ENCODE measurements at regions not wholly inside any gene's neighbourhood (a gene's known extent, or its start where the extent isn't known, plus 50 kb on each side); places are given as distances from the start of the nearest gene placed in this dataset.
A peak's percentile ranks its signal among the peaks of the same experiment; 100 is the strongest.

DNA sequence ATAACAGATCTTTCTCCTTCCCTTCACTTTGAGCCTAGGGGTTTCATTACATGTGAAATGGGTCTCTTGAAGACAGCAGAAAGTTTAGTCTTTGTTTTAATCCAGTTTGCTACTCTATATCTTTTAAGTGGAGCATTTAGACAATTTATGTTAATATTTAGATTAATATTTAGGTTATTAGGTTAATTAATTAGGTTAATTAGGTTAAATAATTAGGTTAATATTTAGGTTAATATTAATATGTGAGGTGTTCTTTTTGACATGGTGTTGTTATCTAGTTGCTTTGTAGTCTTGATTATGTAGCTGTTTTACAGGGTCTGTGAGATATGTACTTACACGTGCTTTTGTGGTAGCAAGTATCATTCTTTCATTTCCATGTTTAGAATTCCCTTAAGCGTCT is 312.9 kb downstream of the NEK10 start:
- POLR2A ChIA-PET: no interaction called here
- H3K9me3 ChIP-seq (ENCODE audit: low read length): no peaks in the 10 kb centered on the region
- no peak overlapping the region for H3K9ac ChIP-seq (ENCODE audit: insufficient read depth, low read depth, low read length)
- DNase-seq (ENCODE audit: low spot score) (no peak), ATAC-seq (no peak), FAIRE-seq (no peak)
- no peaks in the 10 kb centered on the region; a peak in 2 of 5 replicates for H3K27me3 ChIP-seq (ENCODE audit: control insufficient read depth in 1 of 2, insufficient read depth in 2 of 2, low read length in 2 of 2)
- CTCF ChIA-PET (ENCODE audit: low intra/inter-chr PET ratio, low total read pairs): no interaction called here
- H3K4me3 ChIP-seq (replicated peaks in 1 of 3; ENCODE audit: insufficient read depth in 1 of 3, low read depth in 2 of 3, low read length in 3 of 3): no peak overlapping the region
- no TSS peak for BruUV-seq (replicated peaks)
- 3% methylated on average over 2 of the region's 2 CpGs for WGBS (ENCODE audit: low lambda C conversion rate)
- TF ChIP-seq MTF1 (CRISPR knock-in tag; IDR thresholded peaks at IDR 0.05): no peak
- no peak for TF ChIP-seq ZKSCAN1 (IDR thresholded peaks at IDR 0.05; ENCODE audit: low read length)
- TF ChIP-seq SMARCC2 (IDR thresholded peaks at IDR 0.05): no peak
- TF ChIP-seq, protein P1, sequence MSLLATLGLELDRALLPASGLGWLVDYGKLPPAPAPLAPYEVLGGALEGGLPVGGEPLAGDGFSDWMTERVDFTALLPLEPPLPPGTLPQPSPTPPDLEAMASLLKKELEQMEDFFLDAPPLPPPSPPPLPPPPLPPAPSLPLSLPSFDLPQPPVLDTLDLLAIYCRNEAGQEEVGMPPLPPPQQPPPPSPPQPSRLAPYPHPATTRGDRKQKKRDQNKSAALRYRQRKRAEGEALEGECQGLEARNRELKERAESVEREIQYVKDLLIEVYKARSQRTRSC (CRISPR knock-in tag; IDR thresholded peaks at IDR 0.05; ENCODE audit: low read depth): no peak
- no peak for TF ChIP-seq HNRNPH1 (optimal IDR thresholded peaks at IDR 0.05; ENCODE audit: low read depth, low read length)
- TF ChIP-seq MIXL1 (CRISPR knock-in tag; IDR thresholded peaks at IDR 0.05): no peak
- in situ Hi-C loops (cut with HindIII; ENCODE audit: extremely low pct_ligation_motif_present, low pct_unique_long_range_greater_than_20kb): no loop called here
- no peaks in the 10 kb centered on the region for H4K20me1 ChIP-seq (ENCODE audit: insufficient read depth, low read length)
- H3K79me2 ChIP-seq (ENCODE audit: insufficient read depth, low read length): no peaks in the 10 kb centered on the region
- no peak overlapping the region for H3K27ac ChIP-seq (ENCODE audit: extremely low read length, insufficient read depth, low read length)
- H2AFZ ChIP-seq (ENCODE audit: low read length): no peak overlapping the region
- no peaks in the 10 kb centered on the region for H3K4me1 ChIP-seq (ENCODE audit: insufficient read depth, low read length)
- H3K36me3 ChIP-seq (replicated peaks in 1 of 2; ENCODE audit: control insufficient read depth in 1 of 2, insufficient read depth in 2 of 2, low read length in 2 of 2): no peaks in the 10 kb centered on the region
- intact Hi-C loops (cut with micrococcal nuclease; ENCODE audit: unreplicated experiment): no loop called here
- no peak overlapping the region for H3K4me2 ChIP-seq (ENCODE audit: low read depth, low read length)

DNA sequence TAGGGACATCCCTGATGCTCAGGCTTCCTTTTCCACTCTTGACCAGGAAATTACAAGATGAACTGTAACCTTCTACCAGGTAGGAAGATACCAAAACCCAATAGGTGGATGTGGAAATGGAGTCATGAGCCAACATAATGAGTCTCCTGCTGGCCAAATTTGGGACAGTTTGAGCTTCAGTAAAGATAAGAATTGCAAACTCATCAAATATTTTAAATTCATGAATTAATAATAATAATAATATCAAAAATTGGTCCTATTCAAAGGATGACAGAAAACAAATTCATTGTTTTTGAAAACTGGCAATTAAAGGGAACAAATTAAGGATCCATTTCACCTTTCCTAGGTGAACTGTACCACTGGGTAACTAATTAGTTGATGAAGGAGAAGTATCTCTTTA is 309.7 kb downstream of the NEK10 start:
- BruUV-seq (replicated peaks): no TSS peak
- no peaks in the 10 kb centered on the region for H3K79me2 ChIP-seq (ENCODE audit: insufficient read depth, low read length)
- no peaks in the 10 kb centered on the region for H3K36me3 ChIP-seq (replicated peaks in 1 of 2; ENCODE audit: control insufficient read depth in 1 of 2, insufficient read depth in 2 of 2, low read length in 2 of 2)
- no peak for FAIRE-seq
- intact Hi-C loops (cut with micrococcal nuclease; ENCODE audit: unreplicated experiment) (no loop called here), in situ Hi-C loops (cut with HindIII; ENCODE audit: extremely low pct_ligation_motif_present, low pct_unique_long_range_greater_than_20kb) (no loop called here)
- H3K9me3 ChIP-seq (ENCODE audit: low read length): no peaks in the 10 kb centered on the region
- H3K9ac ChIP-seq (ENCODE audit: insufficient read depth, low read depth, low read length): no peak overlapping the region
- POLR2A ChIA-PET: no interaction called here
- no peaks in the 10 kb centered on the region for H4K20me1 ChIP-seq (ENCODE audit: insufficient read depth, low read length)
- no peaks in the 10 kb centered on the region for H3K27me3 ChIP-seq (ENCODE audit: control insufficient read depth in 1 of 2, insufficient read depth in 2 of 2, low read length in 2 of 2)
- H3K4me1 ChIP-seq (ENCODE audit: insufficient read depth, low read length): no peaks in the 10 kb centered on the region
- H3K27ac ChIP-seq (ENCODE audit: extremely low read length, insufficient read depth, low read length): no peak overlapping the region
- no peak overlapping the region for H3K4me2 ChIP-seq (ENCODE audit: low read depth, low read length)
- CTCF ChIA-PET (ENCODE audit: low intra/inter-chr PET ratio, low total read pairs): no interaction called here
- no peak overlapping the region for H3K4me3 ChIP-seq (replicated peaks in 1 of 3; ENCODE audit: insufficient read depth in 1 of 3, low read depth in 2 of 3, low read length in 3 of 3)
- no peak for DNase-seq (ENCODE audit: low spot score)
- no peak overlapping the region for H2AFZ ChIP-seq (ENCODE audit: low read length)
- ATAC-seq: no peak
- TF ChIP-seq FOXJ3 (CRISPR knock-in tag; IDR thresholded peaks at IDR 0.05; ENCODE audit: borderline replicate concordance) (no peak), ZNF570 (CRISPR knock-in tag; IDR thresholded peaks at IDR 0.05; ENCODE audit: borderline replicate concordance) (no peak), RXRB (CRISPR knock-in tag; IDR thresholded peaks at IDR 0.05; ENCODE audit: borderline replicate concordance) (no peak), GLI4 (CRISPR knock-in tag; IDR thresholded peaks at IDR 0.05; ENCODE audit: borderline replicate concordance) (no peak), GABPA (IDR thresholded peaks at IDR 0.05; ENCODE audit: low read depth, low read length) (no peak), GABPA (CRISPR knock-in tag; IDR thresholded peaks at IDR 0.05; ENCODE audit: low read depth) (no peak), THYN1 (CRISPR knock-in tag; IDR thresholded peaks at IDR 0.05; ENCODE audit: borderline replicate concordance, low read depth) (no peak), MAFK (conservative IDR thresholded peaks at IDR 0.05 in 1 of 2, IDR thresholded peaks at IDR 0.05 in 1 of 2; ENCODE audit: low read length in 2 of 2) (peak; percentile 72 to 88; a peak in 3 of 4 replicates), ELF3 (CRISPR knock-in tag; IDR thresholded peaks at IDR 0.05) (no peak), SIN3B (IDR thresholded peaks at IDR 0.05; ENCODE audit: low read length) (no peak), ZFYVE20 (CRISPR knock-in tag; IDR thresholded peaks at IDR 0.05; ENCODE audit: borderline replicate concordance, low read depth) (no peak), CEBPG (CRISPR knock-in tag; IDR thresholded peaks at IDR 0.05) (no peak)
- TF ChIP-seq, protein P2, sequence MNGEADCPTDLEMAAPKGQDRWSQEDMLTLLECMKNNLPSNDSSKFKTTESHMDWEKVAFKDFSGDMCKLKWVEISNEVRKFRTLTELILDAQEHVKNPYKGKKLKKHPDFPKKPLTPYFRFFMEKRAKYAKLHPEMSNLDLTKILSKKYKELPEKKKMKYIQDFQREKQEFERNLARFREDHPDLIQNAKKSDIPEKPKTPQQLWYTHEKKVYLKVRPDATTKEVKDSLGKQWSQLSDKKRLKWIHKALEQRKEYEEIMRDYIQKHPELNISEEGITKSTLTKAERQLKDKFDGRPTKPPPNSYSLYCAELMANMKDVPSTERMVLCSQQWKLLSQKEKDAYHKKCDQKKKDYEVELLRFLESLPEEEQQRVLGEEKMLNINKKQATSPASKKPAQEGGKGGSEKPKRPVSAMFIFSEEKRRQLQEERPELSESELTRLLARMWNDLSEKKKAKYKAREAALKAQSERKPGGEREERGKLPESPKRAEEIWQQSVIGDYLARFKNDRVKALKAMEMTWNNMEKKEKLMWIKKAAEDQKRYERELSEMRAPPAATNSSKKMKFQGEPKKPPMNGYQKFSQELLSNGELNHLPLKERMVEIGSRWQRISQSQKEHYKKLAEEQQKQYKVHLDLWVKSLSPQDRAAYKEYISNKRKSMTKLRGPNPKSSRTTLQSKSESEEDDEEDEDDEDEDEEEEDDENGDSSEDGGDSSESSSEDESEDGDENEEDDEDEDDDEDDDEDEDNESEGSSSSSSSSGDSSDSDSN (CRISPR knock-in tag; IDR thresholded peaks at IDR 0.05): no peak
- TF ChIP-seq, protein P1 (CRISPR knock-in tag; IDR thresholded peaks at IDR 0.05; ENCODE audit: low read depth): no peak

Data from HepG2 (cell line).